HG03139 (cell line): ENCODE measurements at regions not wholly inside any gene's neighbourhood (a gene's known extent, or its start where the extent isn't known, plus 50 kb on each side); places are given as distances from the start of the nearest gene placed in this dataset.
"Not testable (repeated sequence)": the region's sequence is repeated elsewhere in the genome, so short reads cannot be mapped to it uniquely, and the experiment has no call there.

Experiments used
- ATAC-seq: cut with Tn5 transposase; IDR thresholded peaks from one replicate; pipeline ENCODE4 v1.9.1; 2021; ENCODE audit not compliant: unreplicated experiment

DNA sequence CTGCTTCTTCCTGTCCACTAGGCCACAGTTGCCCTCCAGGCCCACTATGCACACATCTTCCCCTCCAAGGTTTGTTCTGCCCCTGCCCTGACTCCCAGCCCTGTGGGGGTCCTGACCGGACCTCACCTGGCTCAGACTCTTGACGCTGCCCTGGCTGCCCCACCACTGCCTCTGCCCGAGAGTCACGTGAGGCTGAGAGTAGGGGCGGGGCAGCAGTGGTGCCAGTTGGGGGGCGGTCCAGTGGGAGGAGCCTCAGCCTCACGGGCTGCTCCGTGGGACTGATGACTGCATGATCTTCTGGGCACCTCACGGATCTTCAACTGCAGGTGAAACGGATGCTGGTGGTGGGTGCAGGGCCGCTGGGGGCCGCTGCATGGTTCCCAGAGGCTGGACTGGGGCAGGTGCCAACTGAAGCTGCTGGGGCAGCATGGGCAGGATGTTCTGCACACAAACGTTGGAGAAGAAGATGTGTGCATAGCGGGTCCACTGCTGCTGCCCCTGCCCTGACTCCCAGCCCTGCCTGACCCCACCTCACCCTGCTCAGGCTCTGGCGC lies 77.6 kb downstream of the HHIPL2 start:
- ATAC-seq: not testable (repeated sequence)

DNA sequence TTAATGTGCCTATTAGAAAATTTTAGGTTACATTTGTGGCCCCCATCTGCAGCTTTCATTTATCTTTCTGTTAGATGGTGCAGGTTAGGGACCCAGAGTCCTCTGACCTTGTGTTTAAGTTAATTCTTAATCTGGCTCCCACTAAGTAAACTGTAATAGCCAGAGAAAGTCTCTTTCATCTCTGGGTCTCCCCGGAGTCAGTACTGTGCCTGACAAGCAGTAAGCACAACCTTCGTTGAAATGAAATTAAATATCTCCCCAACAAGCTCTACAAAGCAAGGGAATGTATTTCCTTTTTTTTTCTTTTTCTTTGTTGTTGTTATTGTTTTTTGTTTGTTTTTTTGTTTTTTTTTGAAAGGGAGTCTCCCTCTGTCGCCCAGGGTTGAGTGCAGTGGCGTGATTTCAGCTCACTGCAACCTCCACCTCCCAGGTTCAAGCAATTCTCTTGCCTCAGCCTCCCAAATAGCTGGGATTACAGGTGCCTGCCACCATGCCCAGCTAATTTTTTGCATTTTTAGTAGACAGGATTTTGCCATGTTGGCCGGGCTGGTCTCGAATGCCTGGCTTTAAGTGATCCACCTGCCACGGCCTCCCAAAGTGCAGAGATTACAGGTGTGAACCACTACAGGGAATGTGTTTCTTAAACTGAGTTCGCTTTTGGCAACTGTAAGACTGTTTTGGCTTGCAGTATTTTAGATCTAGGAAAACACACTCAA lies 81.6 kb downstream of the HHIPL2 start:
- ATAC-seq: no peak

DNA sequence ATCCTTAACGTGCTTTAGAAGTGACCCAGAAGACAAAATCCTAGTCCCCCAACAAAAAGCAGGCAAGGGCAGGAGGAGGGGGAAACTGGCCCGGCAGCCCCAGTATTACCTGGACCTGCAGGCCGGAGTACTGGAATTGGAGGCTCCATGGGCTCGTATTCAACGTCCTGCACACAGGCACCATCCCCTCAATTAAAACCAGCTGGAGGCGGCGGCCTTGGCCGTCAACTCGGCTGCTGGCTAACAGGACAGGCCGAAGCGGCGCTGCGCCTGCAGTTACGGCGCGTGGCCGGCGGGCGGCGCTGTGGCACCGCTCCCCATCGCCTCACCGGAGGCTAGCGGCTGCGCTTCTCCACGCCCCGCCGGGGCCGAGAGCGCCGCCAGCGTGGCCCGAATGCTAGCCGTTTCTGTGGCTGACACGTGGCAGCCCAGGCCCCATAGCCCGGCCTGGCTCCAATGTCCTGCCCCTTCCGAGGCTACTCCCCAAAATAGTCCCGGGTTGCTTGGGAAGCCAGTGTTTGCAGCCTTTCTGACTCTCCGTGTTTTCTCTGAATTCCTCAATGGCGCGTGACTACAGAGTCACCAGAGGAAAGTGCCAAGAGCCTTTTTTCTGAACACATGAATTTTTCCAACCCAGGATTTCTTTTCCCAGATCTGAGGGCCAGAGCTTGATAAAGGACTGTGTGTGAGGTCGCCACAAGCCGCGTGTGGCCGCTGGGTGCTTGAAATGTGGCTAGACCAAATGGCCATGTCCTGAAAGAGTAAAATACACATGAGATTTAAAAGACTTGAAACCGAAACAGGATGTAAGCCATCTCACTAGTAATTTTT lies 82.5 kb downstream of the HHIPL2 start:
- peak; percentile 85 for ATAC-seq

DNA sequence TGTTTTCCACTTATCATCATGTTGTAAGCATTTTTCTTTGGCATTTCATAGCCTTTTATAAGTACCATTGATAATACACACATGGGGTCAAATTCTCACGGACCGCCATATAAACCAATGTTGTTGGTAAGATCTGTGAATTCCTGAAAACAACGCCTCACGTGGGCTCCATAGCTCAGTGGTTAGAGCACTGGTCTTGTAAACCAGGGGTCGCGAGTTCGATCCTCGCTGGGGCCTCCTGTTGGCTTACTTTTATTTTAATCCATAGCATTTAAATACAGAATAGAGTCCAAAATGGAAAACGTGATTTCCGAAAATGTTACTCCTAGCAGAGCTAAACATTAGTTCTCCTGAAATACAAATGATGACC lies 83.1 kb downstream of the HHIPL2 start:
- ATAC-seq: peak; percentile 10

DNA sequence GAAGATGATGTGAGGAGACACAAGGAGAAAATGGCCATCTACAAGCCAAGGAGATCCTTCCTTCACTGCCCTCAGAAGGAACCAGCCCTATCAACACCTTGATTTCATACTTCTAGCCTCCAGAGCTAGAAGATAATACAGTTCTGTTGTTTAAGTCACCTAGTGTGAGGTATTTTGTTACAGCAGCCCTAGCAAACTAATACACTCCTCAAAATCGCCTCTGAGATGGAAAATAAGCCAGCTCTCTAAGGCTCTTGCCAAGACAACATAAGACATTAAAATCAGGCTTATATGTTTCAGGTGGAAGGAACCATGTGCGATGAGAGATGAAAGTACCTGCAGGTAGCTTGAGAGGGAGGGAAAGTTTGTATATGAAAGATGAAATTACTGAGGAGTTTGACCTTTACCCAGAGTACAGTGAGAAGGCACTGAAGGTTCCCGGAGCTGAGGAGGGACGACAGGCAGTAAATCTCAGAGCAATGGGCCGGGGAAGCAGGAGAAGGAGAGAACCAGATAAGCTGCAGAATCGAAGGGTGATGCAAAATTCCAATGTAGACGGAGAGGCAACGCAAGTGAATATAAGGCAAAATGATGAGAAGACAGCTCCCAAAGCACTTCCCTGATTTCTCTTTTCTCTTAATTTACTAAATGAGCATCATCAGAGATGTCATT lies 84.7 kb downstream of the HHIPL2 start:
- no peak for ATAC-seq

DNA sequence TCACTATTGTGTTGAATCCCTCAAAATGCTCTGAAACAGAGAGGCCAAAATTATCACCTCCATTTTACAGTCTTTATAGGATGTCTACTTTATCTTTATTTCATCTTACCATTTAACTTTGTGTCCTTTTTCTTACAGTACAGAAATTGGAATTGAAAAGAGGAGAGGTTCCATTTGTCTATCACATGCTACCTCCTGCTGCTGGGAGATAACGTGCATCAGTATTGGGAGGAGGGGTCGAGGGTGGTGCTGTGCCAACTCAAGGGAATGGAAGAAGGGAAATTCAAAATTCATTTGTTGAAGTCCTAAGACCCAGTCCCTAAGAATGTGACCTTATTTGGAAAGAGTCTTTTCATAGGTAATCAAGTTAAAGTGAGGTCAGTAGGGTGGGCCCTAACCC lies 85.3 kb downstream of the HHIPL2 start:
- ATAC-seq: no peak

DNA sequence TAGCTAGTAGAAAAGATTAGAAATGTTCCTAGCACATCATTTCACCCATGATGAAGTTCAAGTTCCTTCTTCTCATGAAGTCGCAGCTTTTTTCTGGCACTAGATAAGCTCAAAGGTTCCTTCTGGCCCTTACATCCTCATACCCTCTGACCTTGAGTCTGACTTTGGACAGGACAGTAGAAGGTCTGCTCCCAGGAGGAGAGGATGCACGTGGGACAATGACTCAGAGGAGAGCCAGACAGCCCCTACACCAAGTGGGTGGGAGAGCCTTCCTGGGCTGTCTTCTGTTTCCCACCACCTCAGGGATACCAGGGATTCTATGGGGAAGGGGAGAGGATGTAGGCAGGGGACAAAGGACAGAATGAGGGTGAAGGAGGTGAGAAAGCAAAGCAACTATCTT lies 86.0 kb downstream of the HHIPL2 start:
- ATAC-seq: no peak

DNA sequence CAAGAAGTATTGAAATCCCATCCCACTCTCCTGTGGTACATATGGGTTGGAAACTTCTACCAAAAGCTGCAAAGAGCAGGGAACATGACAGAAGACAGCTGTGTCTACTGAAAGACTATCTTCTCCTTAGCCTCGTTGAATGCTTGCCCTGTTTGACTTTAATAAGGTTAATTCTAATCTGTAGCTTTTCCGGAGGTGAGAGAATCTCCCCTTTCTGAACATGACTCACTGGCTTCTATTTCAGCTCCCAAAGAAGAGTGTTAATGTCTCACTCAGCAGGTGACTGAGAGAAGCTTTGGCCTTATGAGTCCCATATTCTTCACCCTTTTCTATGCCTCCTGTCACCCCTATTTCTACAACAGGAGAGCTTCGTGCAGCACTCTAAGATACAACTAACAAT lies 88.3 kb downstream of the HHIPL2 start:
- no peak for ATAC-seq

DNA sequence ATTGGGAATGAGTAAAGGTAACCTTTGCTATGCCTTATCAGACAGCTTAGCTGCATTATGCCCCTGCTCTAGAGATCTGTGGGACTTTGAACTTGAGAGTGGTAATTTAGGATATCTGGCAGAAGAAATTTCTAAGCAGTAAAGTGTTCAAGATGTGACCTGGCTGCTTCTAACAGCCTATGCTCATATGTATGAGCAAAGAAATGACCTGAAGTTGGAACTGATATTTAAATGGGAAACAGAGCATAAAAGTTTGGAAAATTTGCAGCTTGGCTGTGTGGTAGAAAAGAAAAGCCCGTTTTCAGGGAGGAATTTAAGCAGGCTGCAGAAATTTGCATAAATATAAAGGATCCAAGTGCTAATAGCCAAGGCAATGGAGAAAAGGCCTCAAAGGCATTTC lies 90.4 kb downstream of the HHIPL2 start:
- ATAC-seq: no peak

DNA sequence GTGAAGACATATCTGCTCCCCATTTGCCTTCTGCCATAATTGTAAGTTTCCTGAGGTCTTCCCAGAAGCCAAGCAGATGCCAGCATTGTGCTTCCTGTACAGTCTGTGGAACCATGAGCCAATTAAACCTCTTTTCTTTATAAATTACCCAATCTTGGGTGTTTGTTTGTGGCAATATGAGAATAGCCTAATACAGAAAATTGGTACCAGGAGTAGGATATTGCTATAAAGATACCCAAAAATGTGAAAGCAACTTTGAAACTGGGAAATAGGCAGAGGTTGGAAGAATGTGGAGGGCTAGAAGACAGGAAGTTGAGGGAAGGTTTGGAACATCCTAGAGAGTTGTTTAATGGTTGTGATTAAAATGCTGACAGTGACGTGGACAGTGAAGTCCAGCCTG lies 90.8 kb downstream of the HHIPL2 start:
- no peak for ATAC-seq

DNA sequence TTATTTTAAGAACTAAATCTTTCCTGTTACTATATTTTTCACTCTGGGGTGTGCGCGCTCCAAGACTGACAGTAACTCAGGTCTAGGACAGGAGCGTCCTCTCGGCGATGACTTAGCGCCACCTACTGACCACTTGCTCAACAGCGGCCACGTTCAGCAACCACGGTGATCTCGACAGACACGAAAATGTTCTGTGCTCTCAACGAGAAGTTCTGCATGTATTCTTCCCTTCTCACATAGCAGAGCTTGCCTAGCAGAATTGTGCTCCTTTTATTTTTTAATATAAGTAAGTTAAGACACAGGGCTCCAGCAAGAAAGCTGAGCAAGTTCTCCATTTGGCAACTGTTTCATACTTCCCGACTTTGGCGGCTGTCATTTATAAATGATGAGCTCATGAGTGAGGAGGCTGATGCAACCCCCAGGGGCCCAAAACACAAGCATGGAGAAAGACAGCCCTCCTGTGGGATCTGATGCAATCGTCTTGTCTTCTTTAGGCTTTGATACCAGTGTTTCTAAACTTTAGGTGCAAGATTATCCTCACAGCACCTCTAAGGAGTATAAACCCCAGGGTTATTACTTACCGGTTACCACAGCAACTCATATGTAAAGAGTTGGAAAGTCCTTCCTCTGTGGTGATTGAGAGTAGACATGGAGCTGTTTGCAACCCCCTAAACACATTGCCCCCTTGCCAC lies 92.6 kb downstream of the HHIPL2 start:
- peak; percentile 98 for ATAC-seq

DNA sequence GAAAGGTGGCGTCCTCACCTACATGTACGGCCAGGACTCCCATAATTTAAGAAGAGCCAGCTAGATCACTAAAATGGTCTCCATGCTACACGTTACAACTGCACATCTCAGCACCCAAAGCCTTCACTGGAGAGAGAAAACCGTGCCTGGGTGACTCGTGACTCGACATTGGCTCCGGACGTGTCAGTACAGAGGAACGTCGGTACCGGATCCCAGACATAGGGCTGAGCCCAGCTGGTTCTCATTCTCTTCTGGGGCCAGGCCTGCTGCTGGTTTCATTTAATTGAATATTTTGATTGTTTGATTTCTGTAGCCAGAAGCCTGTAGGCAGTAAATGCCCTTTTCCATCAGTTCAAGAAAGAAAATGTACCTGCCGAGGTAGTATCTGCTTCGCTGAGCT lies 93.1 kb downstream of the HHIPL2 start:
- peak; percentile 19 for ATAC-seq

DNA sequence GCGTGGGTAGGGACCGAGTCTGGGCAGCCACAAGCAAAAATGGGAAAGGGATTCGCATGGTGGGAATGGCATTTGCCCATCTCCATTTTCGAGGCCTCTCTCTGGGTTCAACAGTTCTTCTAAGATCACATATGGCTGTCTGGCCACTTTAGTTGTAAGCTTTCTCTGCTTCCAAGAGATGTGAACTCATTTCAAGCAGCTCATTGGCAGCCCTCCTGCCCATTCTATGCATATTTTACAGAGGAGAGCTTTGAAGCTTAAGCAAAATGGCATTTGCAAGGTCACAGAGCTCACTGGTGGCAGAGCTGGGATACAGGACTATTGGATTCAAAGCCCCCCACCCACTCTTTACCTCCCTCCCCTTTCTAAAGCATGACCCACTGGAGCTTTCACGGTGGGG lies 93.7 kb downstream of the HHIPL2 start:
- ATAC-seq: no peak

DNA sequence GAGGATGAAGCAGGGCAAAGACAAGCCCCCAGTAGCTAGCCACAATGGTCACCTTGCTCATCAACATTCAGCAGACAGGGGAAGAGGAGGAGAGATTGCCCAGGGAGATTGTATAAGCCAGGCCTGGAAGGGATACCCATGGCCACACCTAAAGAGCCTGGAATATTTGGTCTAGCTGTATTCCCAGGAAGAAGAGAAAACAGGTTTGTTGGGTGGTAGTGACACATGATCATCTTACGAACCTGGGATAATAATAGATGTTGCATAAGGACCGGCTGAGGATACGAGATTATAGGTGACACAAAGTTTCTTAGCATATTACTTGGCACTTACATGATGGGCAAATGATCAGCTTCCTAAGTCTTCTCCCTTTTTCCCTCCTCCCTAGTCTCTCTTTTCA lies 95.9 kb downstream of the HHIPL2 start:
- no peak for ATAC-seq

DNA sequence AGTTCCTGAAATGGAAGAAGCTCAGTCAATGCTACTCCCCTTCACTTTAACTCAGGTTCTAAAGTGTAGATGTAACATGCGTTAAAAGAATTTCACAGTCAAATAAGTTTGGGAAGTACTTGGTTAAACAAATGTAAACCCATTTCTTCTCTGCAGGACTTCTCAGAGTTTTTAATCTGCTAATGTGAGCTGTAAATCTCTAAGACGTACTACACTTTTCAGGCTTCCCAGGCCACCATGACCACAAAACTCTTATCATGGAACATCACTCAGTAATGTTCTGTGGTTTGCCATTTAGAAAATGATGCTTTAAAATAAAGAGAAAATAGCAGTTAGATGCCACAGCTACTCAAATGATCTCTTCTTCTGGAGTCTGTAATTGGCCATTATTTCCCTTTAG lies 104.3 kb downstream of the HHIPL2 start:
- no peak for ATAC-seq

DNA sequence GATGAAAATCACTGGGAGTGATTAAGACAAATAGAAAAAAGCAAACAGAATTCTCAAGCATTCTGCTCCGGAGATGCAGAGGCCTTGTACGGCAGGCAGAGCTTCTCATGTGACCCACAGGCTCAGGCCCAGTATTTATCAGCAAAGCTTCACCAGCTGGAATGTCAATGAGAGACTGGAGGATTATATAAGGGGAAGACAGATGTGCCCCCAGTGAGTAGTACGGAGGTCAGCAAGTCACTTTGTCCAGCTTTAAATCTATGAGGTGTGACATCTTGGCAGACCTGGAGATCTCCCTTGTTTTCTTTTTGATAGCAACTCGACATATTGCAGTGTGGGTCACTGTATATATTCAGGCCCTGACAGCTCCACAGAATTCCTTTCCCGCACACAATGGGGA lies 106.8 kb downstream of the HHIPL2 start:
- ATAC-seq: no peak

DNA sequence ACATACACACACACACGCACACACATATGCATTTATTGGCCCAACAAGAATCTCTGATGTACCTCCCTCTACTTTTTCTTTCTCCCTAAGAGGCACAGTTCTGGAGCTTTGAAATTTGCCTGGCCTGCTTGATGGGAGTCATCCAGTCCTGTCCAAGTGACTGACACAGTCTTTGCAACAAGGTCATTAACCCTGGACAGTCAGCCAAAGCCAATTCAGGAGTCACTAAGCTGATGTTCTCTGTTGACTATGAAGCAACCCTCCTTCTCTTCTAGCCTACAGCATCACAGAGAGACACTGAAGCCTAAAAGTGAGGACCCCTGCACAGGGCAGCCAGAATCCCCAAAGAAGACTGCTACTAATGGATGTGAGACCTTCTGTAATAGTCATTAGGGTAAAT lies 123.1 kb downstream of the HHIPL2 start:
- ATAC-seq: no peak

DNA sequence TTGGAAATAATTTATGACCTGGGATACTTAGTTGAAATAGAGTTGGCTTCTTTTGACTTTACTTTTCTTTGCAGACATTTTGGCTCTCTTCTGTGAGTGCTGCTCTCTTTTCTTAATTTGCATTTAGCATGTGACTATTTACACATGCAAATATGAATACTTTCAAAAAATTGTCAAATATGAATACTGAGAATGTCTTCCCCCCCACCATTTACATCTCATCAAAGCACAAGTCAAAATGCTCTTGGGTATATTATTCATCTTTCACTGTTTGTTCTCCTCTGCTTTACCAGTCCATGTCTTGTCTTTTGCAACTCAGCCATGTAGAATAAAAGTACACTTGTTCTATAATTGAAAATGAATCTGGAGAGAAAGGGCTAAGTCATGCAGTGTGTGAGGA lies 126.5 kb downstream of the HHIPL2 start:
- no peak for ATAC-seq

DNA sequence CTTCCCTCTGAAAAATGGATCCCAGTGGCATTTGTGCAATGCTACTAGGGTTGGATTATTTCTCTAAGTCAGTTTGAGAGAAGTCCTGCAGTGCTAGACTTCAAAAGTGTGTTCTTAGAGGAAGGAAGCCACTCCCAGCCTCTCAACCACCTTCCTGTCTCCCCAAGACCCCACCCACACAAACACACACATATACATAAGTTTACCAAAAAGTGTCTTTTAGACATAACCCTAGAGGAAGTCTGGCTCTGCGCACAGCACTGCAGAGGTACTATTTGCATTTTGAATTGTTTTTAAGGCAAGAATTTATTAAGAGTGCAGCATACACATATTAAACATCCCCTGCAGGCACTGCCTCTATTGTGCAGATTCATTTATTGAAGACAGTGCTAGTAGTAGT lies 127.3 kb downstream of the HHIPL2 start:
- no peak for ATAC-seq

DNA sequence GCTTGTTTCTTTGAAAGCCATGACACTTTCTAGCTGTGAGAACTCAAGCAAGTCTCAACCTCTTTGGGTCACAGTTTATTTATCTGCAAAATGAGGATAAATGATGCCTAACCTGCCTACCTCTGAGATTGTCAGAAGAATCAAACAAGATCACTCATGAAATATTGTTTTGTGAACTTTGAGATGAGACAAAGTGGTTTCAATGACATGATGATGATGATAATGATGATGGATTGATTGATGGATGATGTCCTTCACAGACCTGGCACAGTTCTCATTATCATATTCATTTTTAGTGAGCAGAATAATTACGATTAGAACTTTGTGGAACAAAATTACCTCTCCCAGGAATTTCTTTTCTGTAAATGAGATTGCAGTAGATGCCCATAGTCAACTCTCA lies 129.2 kb downstream of the HHIPL2 start:
- ATAC-seq: no peak

DNA sequence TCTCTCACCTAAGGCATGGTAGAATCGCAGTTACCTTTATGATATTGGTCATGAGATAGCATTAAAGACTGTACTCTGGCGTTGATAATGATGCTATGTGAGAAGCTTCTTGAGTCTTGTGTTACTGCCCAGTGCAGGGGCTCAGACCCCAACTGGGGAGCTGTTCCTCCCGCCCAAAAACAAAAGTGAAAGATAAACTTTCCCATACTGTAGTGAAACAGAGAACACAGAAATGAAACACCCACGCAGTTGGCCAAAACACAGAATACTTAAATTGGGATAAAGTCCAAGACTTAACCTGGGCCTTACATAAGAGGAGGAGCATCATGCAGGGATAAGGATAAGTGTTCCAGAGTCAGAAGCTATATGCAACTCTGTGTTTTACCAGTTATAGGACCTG lies 130.6 kb downstream of the HHIPL2 start:
- no peak for ATAC-seq
